ENCODE measurements at regions not wholly inside any gene's neighbourhood (a gene's known extent, or its start where the extent isn't known, plus 50 kb on each side); places are given as distances from the start of the nearest gene placed in this dataset.

GRCh38 chr16:59975953-59976352, 1241.8 kb upstream of the GOT2 start:
- TF ChIP-seq POLR2AphosphoS5 (IDR thresholded peaks at IDR 0.05) (no peak), CTCF (IDR thresholded peaks at IDR 0.05) (no peak), POLR2A (IDR thresholded peaks at IDR 0.05) (no peak)

Measured in prostate gland (tissue), 2 donors.